Left cardiac atrium (tissue), 4 donors: ENCODE measurements at regions not wholly inside any gene's neighbourhood (a gene's known extent, or its start where the extent isn't known, plus 50 kb on each side); places are given as distances from the start of the nearest gene placed in this dataset.

ENCODE experiments used
- ATAC-seq, 2 donors: fragments of 200-7000 bp; cut with Tn5 transposase; one replicate each; pipeline ENCODE4 v1.9.1; 2020; ENCODE audit warnings: mild to moderate bottlenecking in 2 of 2, moderate library complexity in 2 of 2
- DNase-seq: peaks from one replicate; pipeline ENCODE4 v3.0.0-alpha.2; 2020
- intact Hi-C, 2 donors: fragments of 100-400 bp; cut with DNase I; formaldehyde crosslinking; loops; one replicate each; pipeline versions ENCODE4 v1.14.1 to v1.15.1; 2022 to 2023
- donor health status: DM: no; HTN: yes; CAD: no.
- donor health status: DM: no; HTN: yes; CAD: no; lungs with severe emphysema.
- donor health status: DM: yes; HTN: yes; CAD: no.
- donor health status: Dilated cardiomyopathy.

DNA sequence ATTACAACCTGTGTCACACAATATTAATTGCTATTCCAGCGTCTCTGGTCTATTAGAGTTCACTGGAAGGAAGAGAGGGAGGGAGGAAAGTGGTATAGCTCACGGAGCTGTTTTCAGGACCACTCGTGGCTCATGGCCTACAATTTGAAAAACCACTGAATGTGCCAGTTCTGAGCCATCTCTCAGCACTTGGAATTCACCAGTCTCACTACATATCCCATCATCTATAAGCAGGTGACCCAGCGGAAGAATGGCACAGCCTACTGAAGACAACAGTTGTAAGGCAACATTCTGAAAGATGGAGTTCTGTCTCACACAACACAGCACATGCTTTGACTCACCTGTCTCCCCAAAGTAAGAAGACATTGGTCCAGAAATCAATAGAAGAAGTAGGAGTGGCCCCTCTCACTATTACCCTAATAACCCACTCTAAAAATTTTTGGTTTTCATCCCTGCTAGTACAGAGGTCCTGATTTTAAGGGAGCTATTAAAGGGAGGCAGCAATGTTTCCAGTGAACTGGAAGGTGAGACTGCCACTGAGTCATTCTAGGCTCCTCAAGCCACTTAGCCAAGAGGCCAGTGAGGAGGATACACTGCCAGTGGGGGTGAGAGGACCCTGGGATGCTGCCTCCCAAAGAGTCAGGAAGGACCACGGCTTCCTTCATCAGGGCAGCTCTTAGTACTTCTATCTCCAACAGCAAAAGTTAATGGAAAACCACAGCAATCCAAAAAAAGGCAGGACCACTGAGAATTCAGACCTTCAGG lies 50.0 kb upstream of the DOCK9 start:
- ATAC-seq (no peak), DNase-seq (no peak)
- intact Hi-C loops = no loop called here

DNA sequence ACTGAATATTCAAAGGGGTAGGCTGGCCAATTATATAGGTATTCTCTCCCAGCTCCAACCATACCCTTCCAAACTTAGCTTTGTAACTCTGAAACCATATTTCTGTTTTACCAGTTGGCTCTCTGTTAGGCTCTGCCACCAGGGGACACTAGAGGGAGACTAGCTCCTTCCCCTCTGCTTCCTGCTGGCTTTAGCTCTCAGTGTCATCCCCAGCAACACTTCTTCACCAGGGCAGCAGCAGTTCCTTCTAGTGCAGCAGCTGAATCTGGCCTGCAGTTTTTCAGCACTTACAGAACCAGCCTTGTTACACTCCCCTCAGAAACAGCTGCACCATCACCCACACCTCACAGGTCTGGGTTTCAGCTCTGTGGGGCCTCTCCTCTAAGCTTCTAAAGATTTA lies 51.0 kb upstream of the DOCK9 start:
- ATAC-seq = no peak
- DNase-seq = no peak
- intact Hi-C loops = no loop called here

DNA sequence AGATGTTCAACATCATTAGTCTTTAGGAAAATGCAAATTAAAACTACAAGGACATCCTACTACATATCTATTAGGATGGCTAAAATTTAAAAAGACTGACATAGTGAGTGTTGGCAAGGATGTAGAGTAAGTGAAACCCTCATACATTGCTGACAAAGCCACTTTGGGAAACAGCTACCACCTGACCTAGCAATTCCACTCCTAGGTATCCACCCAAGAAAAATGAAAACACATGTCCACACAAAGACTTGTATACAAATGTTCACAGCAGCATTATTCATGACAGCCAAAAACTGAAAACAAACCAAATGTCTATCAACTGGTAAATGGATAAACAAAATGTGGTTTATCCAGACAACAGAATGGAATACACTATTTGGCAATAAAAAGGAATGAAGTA lies 51.7 kb upstream of the DOCK9 start:
- DNase-seq (no peak), ATAC-seq (no peak)
- intact Hi-C loops = no loop called here

DNA sequence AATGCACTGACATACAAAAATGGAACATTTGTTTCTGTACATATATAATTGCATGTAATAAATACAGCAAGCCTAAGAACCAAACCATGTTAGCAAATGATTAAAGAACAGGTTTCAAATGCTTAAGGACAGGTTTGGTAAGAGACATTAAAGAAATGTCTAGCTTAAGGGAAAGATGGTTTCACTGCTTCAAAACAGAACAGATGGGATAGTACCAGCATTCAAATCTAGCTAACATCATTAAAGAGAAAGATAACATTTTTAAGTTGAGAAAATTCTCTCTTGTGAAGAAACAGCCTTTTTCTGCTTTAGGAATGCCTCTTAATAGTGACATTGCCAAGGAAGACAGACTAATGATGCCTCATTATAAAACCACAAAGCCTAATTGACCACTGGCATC lies 52.5 kb upstream of the DOCK9 start:
- DNase-seq (no peak), ATAC-seq (no peak)
- intact Hi-C loops = loop anchor here in 1 of 2 donors (5.0 kb wide), 2 partner anchors 138 to 188 kb away; no protein-coding TSS in a partner anchor

DNA sequence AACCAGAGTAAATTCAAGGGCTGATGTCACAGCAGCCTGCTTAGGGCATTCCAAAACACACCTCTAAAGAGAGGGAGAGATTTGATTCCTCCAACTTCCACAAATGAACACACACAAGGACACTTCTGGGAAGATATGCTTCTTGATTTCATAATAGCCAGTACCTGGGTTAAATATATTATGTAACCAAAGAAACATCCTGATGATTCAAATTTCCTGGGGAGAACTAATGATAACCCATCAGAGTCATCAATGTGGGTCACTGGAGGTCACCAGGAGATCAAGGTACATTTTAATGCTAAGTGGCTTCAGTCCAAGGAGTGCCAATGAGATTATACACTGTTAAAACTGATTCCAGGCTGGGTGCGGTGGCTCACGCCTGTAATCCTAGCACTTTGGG lies 54.0 kb upstream of the DOCK9 start:
- ATAC-seq (peak in 1 of 2 donors; percentile 32), DNase-seq (no peak)
- intact Hi-C loops = loop anchor here in 1 of 2 donors (5.0 kb wide), 2 partner anchors 140 to 190 kb away; no protein-coding TSS in a partner anchor

DNA sequence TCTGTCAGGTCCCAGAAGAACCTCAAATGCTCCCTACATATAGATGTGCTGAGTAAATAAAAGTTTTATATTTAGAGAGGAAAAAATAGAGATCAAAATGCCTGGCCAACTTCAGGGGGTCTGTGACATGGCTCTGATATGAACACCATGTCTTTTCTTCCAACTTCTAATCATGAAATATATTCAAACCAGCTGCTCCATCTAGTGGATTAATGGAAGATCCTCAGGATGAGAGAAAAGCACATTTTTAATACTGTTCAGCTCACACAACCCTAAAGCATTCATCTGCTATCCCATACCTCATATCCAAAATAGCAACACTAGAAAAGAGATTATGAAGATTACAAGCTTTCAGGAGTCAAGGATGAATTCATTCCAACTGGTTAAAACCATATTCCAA lies 56.0 kb upstream of the DOCK9 start:
- intact Hi-C loops = loop anchor here in 1 of 2 donors (5.0 kb wide), 2 partner anchors 142 to 192 kb away; no protein-coding TSS in a partner anchor
- ATAC-seq (peak; percentile 70 to 73), DNase-seq (no peak)

DNA sequence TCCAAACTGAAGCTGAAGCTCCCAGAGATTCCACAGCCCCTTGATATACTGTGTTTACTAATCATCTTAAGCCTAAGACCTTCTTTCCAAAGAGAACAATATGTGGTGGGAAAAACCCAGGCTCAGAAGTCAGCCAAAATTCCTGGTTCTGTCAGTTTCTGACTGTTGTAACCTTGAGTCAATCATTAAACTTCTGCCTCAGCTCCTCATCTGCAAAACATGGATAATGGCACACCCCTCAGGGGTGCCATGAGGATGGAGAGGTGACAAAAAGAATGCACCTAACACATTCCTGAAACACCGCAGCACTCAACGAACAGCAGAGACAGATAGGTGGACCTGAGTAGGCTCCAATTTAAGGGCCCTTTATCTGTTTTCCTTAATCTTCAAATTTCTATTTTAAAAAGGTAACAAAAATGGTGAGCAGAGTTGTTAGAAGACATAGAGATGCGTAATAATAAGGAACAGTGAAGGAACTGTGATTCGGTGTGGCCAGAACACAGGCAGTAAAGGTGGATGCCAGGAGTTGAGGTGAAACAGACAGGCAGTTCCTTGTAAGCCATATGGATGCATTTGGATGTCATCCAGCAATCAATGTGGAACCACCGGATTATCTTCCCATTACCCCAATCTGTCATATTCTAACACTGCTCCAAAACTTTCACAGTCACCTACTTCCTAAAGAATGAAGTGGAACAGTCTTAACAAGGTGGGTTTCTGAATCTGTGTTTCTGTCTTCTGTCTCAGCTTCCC lies 56.6 kb upstream of the DOCK9 start:
- intact Hi-C loops = loop anchor here in 1 of 2 donors (5.0 kb wide), 2 partner anchors 142 to 192 kb away; no protein-coding TSS in a partner anchor
- no peak for DNase-seq
- no peak for ATAC-seq

DNA sequence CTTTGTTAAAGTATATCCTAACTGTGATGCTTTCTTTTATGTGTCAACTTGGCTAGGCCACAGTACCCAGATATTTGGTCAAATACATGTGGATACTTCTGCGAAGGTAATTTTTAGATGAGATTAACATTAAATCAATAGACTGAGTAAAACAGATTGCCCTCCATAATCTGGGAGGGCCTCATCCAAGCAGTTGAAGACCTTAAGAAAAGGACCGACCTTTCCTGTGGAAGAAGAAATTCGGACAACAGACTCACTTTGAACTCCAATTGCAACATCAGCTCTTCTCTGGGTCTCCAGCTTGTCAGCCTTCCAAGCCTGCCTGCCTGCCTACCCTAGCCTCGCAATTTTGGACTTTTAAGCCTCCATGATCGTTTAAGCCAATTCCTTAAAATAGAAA lies 57.9 kb upstream of the DOCK9 start:
- DNase-seq = no peak
- ATAC-seq = no peak
- intact Hi-C loops = no loop called here

DNA sequence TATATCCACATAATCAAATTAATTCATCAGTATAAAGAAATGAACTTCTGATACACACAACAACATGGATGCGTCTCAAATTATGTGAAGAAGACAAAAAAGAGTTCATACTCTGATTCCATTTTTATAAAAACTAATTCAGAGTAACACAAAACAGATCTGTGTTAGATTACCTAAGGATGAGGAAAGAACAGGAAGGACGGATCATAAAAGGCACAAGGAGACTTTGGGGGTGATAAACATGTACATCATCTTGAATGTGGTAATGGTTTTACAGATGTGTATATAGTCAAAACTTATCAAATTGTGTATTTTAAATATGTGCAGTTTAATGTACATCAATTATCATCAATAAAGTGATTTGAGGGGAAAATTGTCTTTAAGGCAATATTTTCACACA lies 59.9 kb upstream of the DOCK9 start:
- DNase-seq = no peak
- intact Hi-C loops = no loop called here
- ATAC-seq = no peak

DNA sequence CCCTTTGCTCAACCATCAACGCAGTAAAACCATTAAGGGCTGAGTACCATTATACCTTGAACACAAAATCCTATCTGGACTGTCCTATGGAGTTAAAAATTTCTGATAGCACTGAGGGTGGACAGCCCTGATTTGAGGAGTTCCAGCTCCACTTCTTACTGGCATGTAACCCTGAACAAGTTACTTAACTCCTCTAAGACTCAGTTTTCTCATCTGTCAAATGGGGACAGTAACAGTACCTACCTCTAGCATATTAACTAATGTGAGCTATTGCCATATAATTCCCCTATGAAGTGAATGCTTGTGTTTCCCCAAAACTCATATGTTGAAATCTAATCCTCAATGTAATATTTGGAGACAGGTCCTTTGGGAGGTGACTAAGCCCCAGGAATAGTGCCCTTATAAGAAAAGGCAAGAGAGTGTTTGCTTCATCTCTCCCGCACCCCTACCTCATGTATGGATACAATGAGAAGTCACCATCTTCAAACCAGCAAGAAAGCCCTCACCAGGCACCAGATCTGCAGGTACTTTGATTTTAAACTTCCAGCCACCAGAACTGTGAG lies 61.9 kb upstream of the DOCK9 start:
- intact Hi-C loops = no loop called here
- ATAC-seq (no peak), DNase-seq (no peak)

DNA sequence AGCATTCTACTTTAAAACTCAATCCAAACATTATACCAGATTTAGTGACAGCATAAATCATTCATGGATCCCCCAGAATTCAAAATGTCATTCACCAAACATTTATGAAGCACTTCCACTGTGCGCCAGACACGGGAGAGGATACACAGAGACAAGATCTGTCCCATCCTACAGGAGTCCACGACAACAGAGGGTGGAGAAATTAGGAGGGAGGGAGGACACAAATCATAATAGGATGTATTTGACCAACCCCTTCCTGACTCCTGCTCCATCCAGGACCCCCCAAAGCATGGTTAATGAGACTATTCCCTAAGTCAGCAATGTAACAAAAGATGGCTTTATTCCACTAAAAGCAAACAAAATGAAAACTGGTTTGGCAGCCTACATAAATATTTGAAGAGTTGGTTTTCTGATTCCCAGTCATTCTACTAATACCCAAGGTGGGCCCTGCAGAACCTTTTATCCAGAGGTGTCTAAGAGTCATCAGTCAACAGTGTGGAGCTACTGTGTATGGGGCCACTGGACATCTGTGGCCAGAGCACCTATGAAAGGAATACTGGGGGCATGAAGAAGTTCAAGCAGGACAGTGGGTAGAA lies 62.8 kb upstream of the DOCK9 start:
- ATAC-seq = no peak
- no peak for DNase-seq
- intact Hi-C loops = no loop called here

DNA sequence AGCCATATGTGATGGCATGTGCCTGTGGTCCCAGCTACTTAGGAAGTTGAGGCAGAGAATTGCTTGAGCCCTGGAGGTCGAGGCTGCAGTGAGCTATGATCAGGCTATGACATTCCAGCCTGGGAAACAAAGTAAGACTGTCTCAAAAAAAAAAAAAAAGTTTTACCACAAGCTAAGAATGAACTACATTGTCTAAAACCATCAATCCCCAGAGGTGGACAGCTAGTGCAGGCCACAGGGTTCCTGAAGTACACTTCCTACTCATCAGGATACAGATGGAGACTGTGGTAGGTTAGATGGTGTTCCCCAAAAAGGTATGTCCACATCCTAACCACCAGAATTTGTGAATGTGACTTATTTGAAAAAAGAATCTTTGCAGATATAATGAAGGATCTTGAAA lies 63.5 kb upstream of the DOCK9 start:
- DNase-seq (no peak), ATAC-seq (no peak)
- intact Hi-C loops = no loop called here

DNA sequence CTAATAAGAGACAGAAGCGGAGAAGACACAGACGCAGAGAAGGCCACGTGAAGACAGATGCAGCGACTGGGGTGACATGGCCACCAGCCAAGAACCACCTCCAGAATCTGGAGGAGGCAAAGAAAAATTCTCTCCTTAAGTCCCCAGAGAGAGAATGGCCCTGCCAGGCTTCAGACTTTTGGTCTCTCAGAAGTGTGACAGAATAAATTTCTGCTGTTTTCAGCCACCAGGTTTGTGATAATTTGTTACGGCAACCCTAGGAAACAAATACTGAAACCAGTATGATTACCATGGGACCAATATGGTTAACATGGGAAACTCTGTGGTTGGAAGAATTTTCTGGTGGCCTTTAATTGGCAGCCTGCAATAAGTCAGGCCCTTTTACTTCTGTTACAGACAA lies 63.9 kb upstream of the DOCK9 start:
- ATAC-seq (no peak), DNase-seq (no peak)
- intact Hi-C loops = no loop called here

DNA sequence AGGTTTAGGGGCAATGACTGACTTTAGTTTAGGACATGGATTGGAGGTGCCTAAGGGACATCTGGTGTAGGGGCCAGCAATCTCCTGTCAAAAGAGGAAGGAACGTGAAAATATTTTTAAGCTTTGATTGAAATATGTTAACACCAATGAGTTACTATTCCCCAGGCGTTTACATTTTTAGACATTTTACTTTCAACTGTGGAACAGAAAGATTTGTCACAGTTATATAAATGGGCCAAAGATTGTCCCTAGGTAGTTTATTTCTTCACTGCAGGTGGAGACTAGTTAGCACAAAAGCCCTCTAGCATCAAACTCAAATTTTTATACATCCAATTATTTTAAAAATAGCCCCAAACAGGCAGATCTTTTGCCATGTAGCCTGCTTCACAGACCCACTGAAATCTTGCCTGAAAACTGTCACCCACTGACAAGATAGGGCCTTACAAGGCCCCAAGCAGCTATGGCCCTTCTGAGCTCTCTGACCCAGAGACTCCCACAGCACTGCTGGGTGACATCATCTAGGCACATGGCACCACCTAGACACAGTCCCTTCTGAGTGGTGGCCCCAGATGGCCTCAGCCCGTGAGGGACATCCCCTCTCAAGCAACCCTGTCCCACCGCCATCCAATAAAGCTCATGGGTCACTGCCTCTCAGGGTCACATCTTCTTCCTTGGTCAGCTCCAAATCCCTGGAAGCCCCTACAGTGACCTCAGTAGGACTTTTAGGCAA lies 64.8 kb upstream of the DOCK9 start:
- intact Hi-C loops = no loop called here

DNA sequence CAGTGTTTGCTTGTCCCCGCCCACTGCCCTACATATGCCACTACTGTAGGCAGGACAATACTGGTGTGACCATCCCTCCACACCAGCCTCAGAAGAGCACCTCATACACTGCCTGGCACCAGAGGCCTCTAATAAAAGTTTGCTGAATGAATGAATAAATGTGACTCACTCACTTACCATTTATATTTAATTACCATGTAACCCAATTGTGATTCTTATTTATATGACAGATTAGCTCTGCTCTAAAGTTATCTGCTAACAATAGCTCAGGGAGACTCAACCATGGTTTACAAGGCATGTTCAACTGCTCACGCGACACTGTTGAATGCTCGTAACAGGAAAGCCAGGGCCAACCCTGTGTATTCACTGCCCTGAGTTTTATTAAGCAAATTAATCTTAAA lies 66.0 kb upstream of the DOCK9 start:
- ATAC-seq = no peak
- DNase-seq = no peak
- intact Hi-C loops = no loop called here

More for the DNA sequence above, 64.8 kb upstream of the DOCK9 start:
- no peak for ATAC-seq
- DNase-seq = no peak

DNA sequence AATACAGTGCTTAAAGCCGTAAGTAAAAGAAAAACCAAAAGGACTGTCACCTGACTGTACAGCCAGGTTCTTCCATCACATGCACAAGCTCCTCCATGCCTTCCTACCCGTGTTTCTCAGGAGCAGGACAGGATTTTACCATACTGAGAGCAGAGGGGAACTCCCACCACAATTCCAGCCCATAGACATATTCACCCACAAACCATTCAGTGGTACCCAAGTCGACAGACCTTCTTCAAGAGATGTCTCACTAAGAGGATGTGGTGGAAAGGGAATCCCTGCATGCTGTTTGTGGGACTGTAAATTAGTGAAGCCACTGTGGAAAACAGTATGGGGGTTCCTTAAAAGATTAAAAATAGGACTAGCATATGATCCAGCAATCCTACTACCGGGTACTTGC lies 66.9 kb upstream of the DOCK9 start:
- intact Hi-C loops = no loop called here
- DNase-seq (no peak), ATAC-seq (no peak)

DNA sequence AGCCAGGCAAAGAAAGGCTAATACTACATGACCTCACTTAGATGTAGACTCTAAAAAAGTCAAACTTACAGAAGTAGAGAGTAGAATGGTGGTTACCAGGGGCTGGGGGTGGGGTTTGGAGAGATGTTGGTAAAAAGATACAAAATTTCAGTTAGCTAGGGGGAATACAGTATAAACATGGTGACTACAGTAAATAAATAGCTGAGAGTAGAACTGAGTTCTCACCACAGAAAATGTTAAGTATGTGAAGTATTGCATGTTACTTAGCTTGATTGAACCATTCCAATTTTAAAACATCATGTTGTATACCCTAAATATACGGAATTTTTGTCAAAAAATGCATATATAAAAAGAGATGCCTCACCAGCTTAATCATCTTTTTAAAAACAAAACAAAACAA lies 67.5 kb upstream of the DOCK9 start:
- intact Hi-C loops = no loop called here
- DNase-seq (no peak), ATAC-seq (no peak)

DNA sequence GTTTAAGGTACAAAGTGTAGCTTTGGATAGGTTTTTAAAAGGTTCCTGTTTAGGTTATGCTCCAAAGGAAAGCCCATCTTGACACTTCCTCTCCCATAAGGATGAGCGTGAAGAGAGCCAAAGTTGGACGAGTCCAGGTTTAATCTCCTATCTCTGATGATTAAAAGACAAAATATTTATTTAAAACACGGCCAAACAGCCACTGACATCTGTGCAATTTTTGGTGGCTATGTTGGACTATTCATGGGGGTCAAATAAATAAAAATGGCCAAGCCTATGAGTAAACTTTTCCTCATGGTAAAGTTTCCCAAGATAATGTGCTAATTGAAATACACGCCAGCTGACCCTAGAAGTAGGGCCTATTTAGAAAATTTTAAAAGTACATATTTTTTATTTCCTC lies 69.0 kb upstream of the DOCK9 start:
- intact Hi-C loops = no loop called here
- no peak for DNase-seq
- peak in 1 of 2 donors; percentile 18 for ATAC-seq

DNA sequence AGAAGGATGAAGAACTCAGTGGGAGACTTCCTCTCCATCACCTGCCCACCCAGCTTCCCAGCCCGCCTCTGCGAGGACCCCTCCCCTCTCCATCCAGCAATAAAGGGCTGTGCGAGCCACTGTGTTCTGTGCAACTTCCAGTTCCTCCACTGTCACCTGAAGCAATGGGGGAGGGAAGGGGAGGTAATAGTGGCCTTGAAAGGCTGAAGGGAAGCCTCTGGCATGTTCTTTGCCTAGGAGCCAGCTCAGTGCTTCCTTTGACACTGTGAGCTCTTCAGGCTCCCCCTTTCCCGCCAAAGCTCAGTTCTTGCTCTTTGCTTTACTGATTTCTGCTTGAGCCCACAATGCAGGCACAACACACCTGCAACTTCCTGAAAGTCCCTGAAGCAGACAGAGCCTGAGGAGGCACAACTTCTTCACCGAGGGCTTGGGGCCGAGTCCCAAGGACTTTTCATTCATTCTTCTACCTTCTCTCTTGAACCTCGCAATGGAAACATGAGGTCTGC lies 73.2 kb upstream of the DOCK9 start:
- intact Hi-C loops = no loop called here
- no peak for ATAC-seq
- no peak for DNase-seq
